Kidney (tissue), 13 donors: ENCODE measurements at regions not wholly inside any gene's neighbourhood (a gene's known extent, or its start where the extent isn't known, plus 50 kb on each side); places are given as distances from the start of the nearest gene placed in this dataset.

Experiments used
- DNase-seq, 5 donors: peaks; one replicate each; pipeline ENCODE4 v3.0.0-alpha.2; 2013 to 2020
- FAIRE-seq: peaks from 2 replicates; lab custom pipeline; 2012; peaks lifted over from hg19 to GRCh38; lab: Jason Lieb, UNC
- H3K27ac ChIP-seq, 2 donors: one replicate each; pipeline ENCODE4 v1.7.0; 2013; ENCODE audit warnings: low read depth in 2 of 2, low read length in 2 of 2, inconsistent platforms in 1 of 2
- H3K27me3 ChIP-seq: one replicate; pipeline ENCODE4 v1.7.1; 2013; ENCODE audit warnings: low read length, inconsistent platforms; ENCODE audit not compliant: control insufficient read depth, insufficient read depth
- H3K36me3 ChIP-seq, 3 donors: one replicate each; pipeline versions ENCODE4 v1.7.0 to v1.7.1; 2013; ENCODE audit warnings: low read length in 3 of 3, control low read depth in 1 of 3, inconsistent platforms in 1 of 3; ENCODE audit not compliant: insufficient read depth in 3 of 3, control insufficient read depth in 2 of 3
- H3K4me1 ChIP-seq, 3 donors: one replicate each; pipeline versions ENCODE4 v1.7.0 to v1.7.1; 2013; ENCODE audit warnings: low read length in 3 of 3, inconsistent platforms in 1 of 3, low read depth in 1 of 3; ENCODE audit not compliant: control insufficient read depth in 2 of 3, insufficient read depth in 2 of 3
- H3K4me3 ChIP-seq, 3 donors: one replicate each; pipeline versions ENCODE4 v1.7.0 to v1.8.1; 2013; ENCODE audit warnings: low read length in 3 of 3, control low read depth in 1 of 3, inconsistent platforms in 1 of 3
- H3K9ac ChIP-seq, 3 donors: one replicate each; pipeline versions ENCODE4 v1.7.0 to v1.7.1; 2013; ENCODE audit warnings: low read length in 3 of 3, control low read depth in 1 of 3, inconsistent platforms in 1 of 3
- H3K9me3 ChIP-seq, 3 donors: one replicate each; pipeline versions ENCODE4 v1.7.0 to v1.7.1; 2013; ENCODE audit warnings: low read length in 3 of 3, control low read depth in 1 of 3, inconsistent platforms in 1 of 3; ENCODE audit not compliant: control insufficient read depth in 2 of 3, insufficient read depth in 1 of 3
- CTCF ChIP-seq: IDR thresholded peaks from 3 replicates; pipeline ENCODE4 v1.5.1; 2012; ENCODE audit warnings: mild to moderate bottlenecking, moderate library complexity, borderline replicate concordance; ENCODE audit not compliant: insufficient read depth; ENCODE audit errors: extremely low read depth
- intact Hi-C: fragments of 100-400 bp; cut with DNase I; formaldehyde crosslinking; loops from one replicate; pipeline ENCODE4 v1.11.1; 2022
- donor health status: control.
- donor health status: control.
- donor health status: control.
- donor health status: control.
- donor health status: control.
- donor health status: DM: yes; HTN: yes; CAD: no.
- donor health status: Normal renal cell carcinoma (clear cell type).

DNA sequence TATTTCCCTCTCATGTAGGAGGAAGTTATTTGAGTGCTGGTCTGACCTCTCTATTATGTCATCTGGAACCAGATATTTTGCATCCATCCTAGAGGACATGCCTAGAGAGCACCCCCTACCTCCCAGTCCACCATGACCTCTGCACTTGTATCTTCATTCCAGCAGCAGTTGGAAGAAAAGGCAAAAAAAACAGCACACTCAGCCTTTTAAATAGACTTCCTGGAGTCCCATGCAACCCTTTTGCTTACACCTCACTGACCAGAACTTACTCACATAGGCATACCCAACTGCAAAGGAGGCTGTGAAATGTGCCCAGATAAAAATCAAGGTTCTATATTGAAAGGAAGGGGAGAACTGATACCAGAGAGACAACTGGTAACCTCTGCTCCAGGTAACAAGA lies 92.3 kb upstream of the FHIT start:
- intact Hi-C loops = no loop called here
- Histone ChIP-seq H3K9ac (no peak overlapping the region), H3K4me1 (no peaks in the 10 kb centered on the region), H3K4me3 (no peak overlapping the region), H3K27me3 (no peaks in the 10 kb centered on the region), H3K9me3 (no peaks in the 10 kb centered on the region), H3K36me3 (no peaks in the 10 kb centered on the region), H3K27ac (no peak overlapping the region)
- DNase-seq (peak in 1 of 5 donors; percentile 3), FAIRE-seq (no peak)
- TF ChIP-seq CTCF = no peak

- no peak for TF ChIP-seq CTCF
- no peak overlapping the region for H3K4me3 ChIP-seq
- no peaks in the 10 kb centered on the region for H3K9me3 ChIP-seq
- no peaks in the 10 kb centered on the region for H3K27me3 ChIP-seq
- FAIRE-seq = no peak
- intact Hi-C loops = no loop called here
- DNase-seq = no peak
- no peaks in the 10 kb centered on the region for H3K4me1 ChIP-seq
- H3K36me3 ChIP-seq = no peaks in the 10 kb centered on the region
- no peak overlapping the region for H3K27ac ChIP-seq
- no peak overlapping the region for H3K9ac ChIP-seq
Observed at GRCh38 chr3:61345020-61345419, 93.8 kb upstream of the FHIT start.

DNA sequence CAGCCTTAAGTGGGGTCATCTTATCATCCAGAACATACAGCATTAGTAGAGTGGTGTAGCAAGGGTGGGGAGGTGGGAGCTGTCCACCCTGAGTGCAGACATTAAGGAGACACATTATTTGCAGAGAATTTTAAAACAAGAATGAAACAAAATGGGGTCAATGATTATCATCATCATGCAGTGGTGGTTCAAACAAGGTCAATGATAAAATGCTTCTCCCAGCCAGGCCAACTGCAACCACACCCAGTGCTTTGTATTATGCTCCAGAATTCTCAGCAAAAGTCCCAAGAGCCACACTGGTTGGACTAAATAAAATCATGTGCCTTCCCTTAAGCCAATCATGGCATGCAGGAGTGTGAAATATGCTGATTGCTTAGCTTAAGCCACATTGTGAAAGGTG lies 96.7 kb upstream of the FHIT start:
- Histone ChIP-seq H3K27me3 (no peaks in the 10 kb centered on the region), H3K9ac (no peak overlapping the region), H3K9me3 (no peaks in the 10 kb centered on the region), H3K4me1 (no peaks in the 10 kb centered on the region), H3K36me3 (no peaks in the 10 kb centered on the region), H3K27ac (no peak overlapping the region), H3K4me3 (no peak overlapping the region)
- intact Hi-C loops = no loop called here
- no peak for TF ChIP-seq CTCF
- FAIRE-seq (no peak), DNase-seq (no peak)

GRCh38 chr3:61349717-61350116 lies 98.5 kb upstream of the FHIT start:
- TF ChIP-seq CTCF = no peak
- Histone ChIP-seq H3K9me3 (no peaks in the 10 kb centered on the region), H3K4me1 (no peaks in the 10 kb centered on the region), H3K4me3 (no peak overlapping the region), H3K36me3 (no peaks in the 10 kb centered on the region), H3K27me3 (no peaks in the 10 kb centered on the region), H3K27ac (no peak overlapping the region), H3K9ac (no peak overlapping the region)
- no peak for FAIRE-seq
- intact Hi-C loops = no loop called here
- DNase-seq = no peak
